Breast epithelium (tissue), 4 donors: ENCODE measurements at regions not wholly inside any gene's neighbourhood (a gene's known extent, or its start where the extent isn't known, plus 50 kb on each side); places are given as distances from the start of the nearest gene placed in this dataset.

Experiments used
- DNase-seq, 2 donors: peaks; one replicate each; pipeline ENCODE4 v3.0.0-alpha.2; 2019; ENCODE audit warnings: low spot score in 2 of 2
- H3K27ac ChIP-seq, 2 donors: fragments of 200-600 bp; sonication (generic) in 1 of 2; one replicate each; pipeline ENCODE4 v1.5.1; 2016 to 2019; ENCODE audit warnings: mild to moderate bottlenecking in 1 of 2
- H3K27me3 ChIP-seq, 2 donors: fragments of 200-600 bp; sonication (generic) in 1 of 2; one replicate each; pipeline versions ENCODE4 v1.5.1 to v1.6.0; 2017 to 2019; ENCODE audit warnings: control low read depth in 1 of 2, mild to moderate bottlenecking in 1 of 2
- H3K36me3 ChIP-seq: fragments of 200-600 bp; one replicate; pipeline ENCODE4 v1.5.1; 2019
- H3K4me1 ChIP-seq, 2 donors: fragments of 200-600 bp; sonication (generic); one replicate each; pipeline ENCODE4 v1.5.1; 2016 to 2019; ENCODE audit warnings: control low read depth in 1 of 2
- H3K4me3 ChIP-seq, 3 donors: fragments of 200-600 bp; sonication (generic); 1 replicate in 2 of 3; 2 replicates in 1 of 3; pipeline ENCODE4 v1.5.1; 2016 to 2019; ENCODE audit warnings: mild to moderate bottlenecking in 3 of 3, moderate library complexity in 2 of 3
- H3K9me3 ChIP-seq, 2 donors: fragments of 200-600 bp; sonication (generic) in 1 of 2; one replicate each; pipeline ENCODE4 v1.5.1; 2016 to 2019; ENCODE audit warnings: control low read depth in 1 of 2
- POLR2A ChIP-seq: fragments of 450-650 bp; IDR thresholded peaks from one replicate; pipeline ENCODE4 v1.6.1; 2016; ENCODE audit warnings: antibody characterized with exemption, mild to moderate bottlenecking, moderate library complexity
- POLR2AphosphoS5 ChIP-seq, 3 donors: sonication (generic); formaldehyde crosslinking; IDR thresholded peaks; one replicate each; pipeline ENCODE4 v1.6.1; 2017; ENCODE audit warnings: antibody characterized with exemption in 3 of 3
- intact Hi-C: fragments of 100-400 bp; cut with DNase I; formaldehyde crosslinking; loops from one replicate; pipeline ENCODE4 v1.15.1; 2023; ENCODE audit warnings: low total_unique reads
- TF ChIP-seq, protein P1 (sequence below), 3 donors: fragments of 450-650 bp; IDR thresholded peaks; one replicate each; pipeline ENCODE4 v1.5.1; 2016 to 2017; ENCODE audit warnings: antibody characterized with exemption in 3 of 3, mild to moderate bottlenecking in 3 of 3, moderate library complexity in 3 of 3

DNA sequence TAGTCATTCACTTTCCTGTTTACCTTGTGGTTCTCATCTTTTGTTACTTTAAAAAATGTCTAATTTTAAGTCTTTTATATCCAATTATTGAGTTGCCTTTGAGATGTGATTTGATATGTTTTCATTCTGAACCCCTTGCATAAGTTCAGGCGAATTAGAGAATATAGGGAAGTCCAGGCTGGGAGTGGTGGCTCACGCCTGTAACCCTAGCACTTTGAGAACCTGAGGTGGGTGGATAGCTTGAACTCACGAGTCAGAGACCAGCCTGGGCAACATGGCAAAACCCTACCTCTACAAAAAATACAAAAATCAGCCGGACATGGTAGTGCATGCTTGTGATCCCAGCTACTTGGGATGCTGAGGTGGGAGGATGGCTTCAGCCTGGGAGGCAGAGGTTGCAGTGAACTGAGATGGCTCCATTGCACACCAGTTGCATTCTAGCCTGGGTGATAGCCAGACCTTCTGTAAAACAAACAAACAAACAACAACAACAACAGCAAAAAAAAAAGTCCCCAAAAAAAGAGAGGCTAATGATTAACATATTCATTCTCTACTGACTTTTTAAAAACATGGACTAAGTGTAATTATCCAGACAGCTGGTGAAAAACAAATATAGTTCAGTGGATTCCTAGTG is 451.1 kb upstream of the RGS6 start:
- intact Hi-C loops, result no loop called here
- no peaks in the 10 kb centered on the region for H3K9me3 ChIP-seq
- H3K4me1 ChIP-seq, result no peaks in the 10 kb centered on the region
- TF ChIP-seq, protein P1, sequence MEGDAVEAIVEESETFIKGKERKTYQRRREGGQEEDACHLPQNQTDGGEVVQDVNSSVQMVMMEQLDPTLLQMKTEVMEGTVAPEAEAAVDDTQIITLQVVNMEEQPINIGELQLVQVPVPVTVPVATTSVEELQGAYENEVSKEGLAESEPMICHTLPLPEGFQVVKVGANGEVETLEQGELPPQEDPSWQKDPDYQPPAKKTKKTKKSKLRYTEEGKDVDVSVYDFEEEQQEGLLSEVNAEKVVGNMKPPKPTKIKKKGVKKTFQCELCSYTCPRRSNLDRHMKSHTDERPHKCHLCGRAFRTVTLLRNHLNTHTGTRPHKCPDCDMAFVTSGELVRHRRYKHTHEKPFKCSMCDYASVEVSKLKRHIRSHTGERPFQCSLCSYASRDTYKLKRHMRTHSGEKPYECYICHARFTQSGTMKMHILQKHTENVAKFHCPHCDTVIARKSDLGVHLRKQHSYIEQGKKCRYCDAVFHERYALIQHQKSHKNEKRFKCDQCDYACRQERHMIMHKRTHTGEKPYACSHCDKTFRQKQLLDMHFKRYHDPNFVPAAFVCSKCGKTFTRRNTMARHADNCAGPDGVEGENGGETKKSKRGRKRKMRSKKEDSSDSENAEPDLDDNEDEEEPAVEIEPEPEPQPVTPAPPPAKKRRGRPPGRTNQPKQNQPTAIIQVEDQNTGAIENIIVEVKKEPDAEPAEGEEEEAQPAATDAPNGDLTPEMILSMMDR (IDR thresholded peaks at IDR 0.05), result no peak
- TF ChIP-seq POLR2AphosphoS5 (IDR thresholded peaks at IDR 0.05), result no peak
- TF ChIP-seq POLR2A, result no peak
- H3K36me3 ChIP-seq, result no peaks in the 10 kb centered on the region
- no peak overlapping the region for H3K27ac ChIP-seq
- H3K4me3 ChIP-seq, result no peak overlapping the region
- no peaks in the 10 kb centered on the region for H3K27me3 ChIP-seq
- DNase-seq, result no peak

GRCh38 chr14:71482671-71483070 is 449.6 kb upstream of the RGS6 start:
- no peak overlapping the region for H3K4me3 ChIP-seq
- no peak for DNase-seq
- intact Hi-C loops, result no loop called here
- no peak for TF ChIP-seq POLR2AphosphoS5 (IDR thresholded peaks at IDR 0.05)
- no peak for TF ChIP-seq POLR2A
- TF ChIP-seq, protein P1 (IDR thresholded peaks at IDR 0.05), result no peak
- H3K4me1 ChIP-seq, result no peaks in the 10 kb centered on the region
- H3K27ac ChIP-seq, result no peak overlapping the region
- H3K27me3 ChIP-seq, result no peaks in the 10 kb centered on the region
- H3K36me3 ChIP-seq, result no peaks in the 10 kb centered on the region
- no peaks in the 10 kb centered on the region for H3K9me3 ChIP-seq

- intact Hi-C loops, result no loop called here
Observed at GRCh38 chr14:71483154-71483553, 449.1 kb upstream of the RGS6 start.

GRCh38 chr14:71485833-71486232 is 446.4 kb upstream of the RGS6 start:
- H3K4me3 ChIP-seq, result no peak overlapping the region
- TF ChIP-seq, protein P1 (IDR thresholded peaks at IDR 0.05), result no peak
- TF ChIP-seq POLR2A (no peak), POLR2AphosphoS5 (IDR thresholded peaks at IDR 0.05) (no peak)
- no peak overlapping the region for H3K27ac ChIP-seq
- H3K9me3 ChIP-seq, result no peaks in the 10 kb centered on the region
- H3K36me3 ChIP-seq, result no peaks in the 10 kb centered on the region
- no peaks in the 10 kb centered on the region for H3K27me3 ChIP-seq
- no peaks in the 10 kb centered on the region for H3K4me1 ChIP-seq
- intact Hi-C loops, result loop anchor here (5.0 kb wide), 1 partner anchor 49 kb away; no protein-coding TSS in a partner anchor
- no peak for DNase-seq

More at GRCh38 chr14:71483154-71483553, 449.1 kb upstream of the RGS6 start:
- H3K36me3 ChIP-seq, result no peaks in the 10 kb centered on the region
- no peaks in the 10 kb centered on the region for H3K9me3 ChIP-seq
- no peaks in the 10 kb centered on the region for H3K27me3 ChIP-seq
- DNase-seq, result no peak
- no peak overlapping the region for H3K27ac ChIP-seq
- TF ChIP-seq POLR2A (no peak), POLR2AphosphoS5 (IDR thresholded peaks at IDR 0.05) (no peak)
- TF ChIP-seq, protein P1 (IDR thresholded peaks at IDR 0.05), result no peak
- no peak overlapping the region for H3K4me3 ChIP-seq
- no peaks in the 10 kb centered on the region for H3K4me1 ChIP-seq

GRCh38 chr14:71486279-71486678 is 445.9 kb upstream of the RGS6 start:
- Histone ChIP-seq H3K27me3 (no peaks in the 10 kb centered on the region), H3K27ac (no peak overlapping the region), H3K9me3 (no peaks in the 10 kb centered on the region), H3K4me1 (no peaks in the 10 kb centered on the region), H3K36me3 (no peaks in the 10 kb centered on the region), H3K4me3 (no peak overlapping the region)
- no peak for DNase-seq
- intact Hi-C loops, result loop anchor here (5.0 kb wide), 1 partner anchor 49 kb away; no protein-coding TSS in a partner anchor
- TF ChIP-seq, protein P1 (IDR thresholded peaks at IDR 0.05), result no peak
- no peak for TF ChIP-seq POLR2AphosphoS5 (IDR thresholded peaks at IDR 0.05)
- TF ChIP-seq POLR2A, result no peak
